ENCODE measurements at regions not wholly inside any gene's neighbourhood (a gene's known extent, or its start where the extent isn't known, plus 50 kb on each side); places are given as distances from the start of the nearest gene placed in this dataset.

DNA sequence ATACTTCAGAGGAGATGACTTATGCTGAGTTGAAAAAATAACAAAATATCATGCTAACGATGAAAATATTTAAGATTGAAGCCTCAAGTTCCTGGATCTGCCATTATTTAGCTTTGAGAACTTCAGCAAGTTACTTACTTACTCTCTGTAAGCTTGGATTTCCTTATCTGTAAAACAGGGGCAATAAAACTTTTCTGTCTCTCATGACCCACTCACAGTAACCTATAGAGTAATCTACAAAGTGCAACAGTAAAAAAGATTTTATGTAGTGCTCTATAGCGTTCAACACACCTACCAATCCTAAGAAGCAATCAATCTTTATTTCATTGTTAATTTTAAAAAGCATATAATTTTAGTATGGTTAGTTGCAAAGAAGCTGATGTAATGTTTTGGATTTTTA lies 478.6 kb downstream of the ZIC1 start:
- no peak for TF ChIP-seq CTCF (IDR thresholded peaks at IDR 0.05 in 4 of 5, conservative IDR thresholded peaks at IDR 0.05 in 1 of 5)
- TF ChIP-seq POLR2A (IDR thresholded peaks at IDR 0.05), result no peak
